Hepatocyte (in vitro differentiated cells): ENCODE measurements at regions not wholly inside any gene's neighbourhood (a gene's known extent, or its start where the extent isn't known, plus 50 kb on each side); places are given as distances from the start of the nearest gene placed in this dataset.

Experiments used
- DNase-seq: peaks from one replicate; pipeline ENCODE4 v3.0.0-alpha.2; 2016; ENCODE audit warnings: low spot score
- H2AFZ ChIP-seq: fragments of 200-600 bp; sonication (generic); 2 replicates; pipeline ENCODE4 v1.6.0; 2016; ENCODE audit warnings: antibody characterized with exemption, mild to moderate bottlenecking
- H3K27ac ChIP-seq: fragments of 200-600 bp; sonication (generic); 2 replicates; pipeline ENCODE4 v1.5.1; 2016; ENCODE audit warnings: mild to moderate bottlenecking
- H3K27me3 ChIP-seq: fragments of 200-600 bp; sonication (generic); 2 replicates; pipeline ENCODE4 v1.6.1; 2016
- H3K36me3 ChIP-seq: fragments of 200-600 bp; sonication (generic); replicated peaks from 2 replicates; pipeline ENCODE4 v1.5.1; 2016; ENCODE audit warnings: low read depth; ENCODE audit not compliant: insufficient read depth
- H3K4me1 ChIP-seq: fragments of 200-600 bp; sonication (generic); 2 replicates; pipeline ENCODE4 v1.5.1; 2016; ENCODE audit warnings: mild to moderate bottlenecking, moderate library complexity; ENCODE audit not compliant: insufficient read depth
- H3K4me2 ChIP-seq: fragments of 200-600 bp; sonication (generic); 2 replicates; pipeline ENCODE4 v1.6.0; 2016
- H3K4me3 ChIP-seq: fragments of 200-600 bp; sonication (generic); 2 replicates; pipeline ENCODE4 v1.5.1; 2016; ENCODE audit warnings: mild to moderate bottlenecking
- H3K79me2 ChIP-seq: fragments of 200-600 bp; sonication (generic); 2 replicates; pipeline ENCODE4 v1.6.0; 2017; ENCODE audit warnings: mild to moderate bottlenecking
- H3K9me2 ChIP-seq: fragments of 200-600 bp; sonication (generic); replicated peaks from 2 replicates; pipeline ENCODE4 v1.6.0; 2017; ENCODE audit warnings: mild to moderate bottlenecking; ENCODE audit not compliant: insufficient read depth
- H3K9me3 ChIP-seq: fragments of 200-600 bp; sonication (generic); 2 replicates; pipeline ENCODE4 v1.5.1; 2016; ENCODE audit warnings: low read depth, mild to moderate bottlenecking
- H4K20me1 ChIP-seq: fragments of 200-600 bp; sonication (generic); 2 replicates; pipeline ENCODE4 v1.6.0; 2016; ENCODE audit warnings: mild to moderate bottlenecking; ENCODE audit not compliant: insufficient read depth, poor library complexity, severe bottlenecking
- EZH2 ChIP-seq: fragments of 200-600 bp; sonication (generic); IDR thresholded peaks from 2 replicates; pipeline ENCODE4 v1.6.1; 2016; ENCODE audit warnings: antibody characterized with exemption, mild to moderate bottlenecking, borderline replicate concordance
- EZH2phosphoT487 ChIP-seq: fragments of 200-600 bp; sonication (generic); IDR thresholded peaks from one replicate; pipeline ENCODE4 v1.6.1; 2018; ENCODE audit warnings: antibody characterized with exemption, mild to moderate bottlenecking, low read depth, moderate library complexity; ENCODE audit not compliant: unreplicated experiment, severe bottlenecking
- WGBS: methylation state at CpG from one replicate; pipeline ENCODE4 v1.1.6; 2016; ENCODE audit warnings: low lambda C conversion rate; ENCODE audit errors: missing lambda C conversion rate; 5-methylcytosine and 5-hydroxymethylcytosine counted together
- TF ChIP-seq, protein P1 (sequence below): fragments of 200-600 bp; sonication (generic); IDR thresholded peaks from 2 replicates; pipeline ENCODE4 v1.5.1; 2016; ENCODE audit warnings: antibody characterized with exemption, mild to moderate bottlenecking; ENCODE audit not compliant: poor library complexity

DNA sequence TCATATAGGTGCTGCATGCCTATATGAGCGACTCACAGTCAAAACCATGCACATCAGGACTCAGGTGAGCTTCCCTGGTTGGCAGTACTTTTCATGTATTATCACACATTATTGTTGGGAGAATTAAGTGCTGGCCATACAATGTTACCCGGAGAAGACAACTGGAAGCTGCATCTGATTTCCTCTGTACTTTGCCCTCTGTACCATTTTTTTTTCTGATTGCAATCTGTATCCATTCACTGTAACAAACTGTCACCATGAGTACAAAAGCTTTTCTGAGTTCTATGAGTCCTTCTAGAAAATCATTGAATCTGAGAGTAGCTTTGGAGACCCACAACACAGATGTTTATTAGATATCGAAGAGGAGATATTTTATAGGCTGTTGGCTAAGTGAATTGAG is 651.0 kb downstream of the NR2F1-AS1 start:
- no peak overlapping the region for H3K27ac ChIP-seq
- H3K9me2 ChIP-seq = no peaks in the 10 kb centered on the region
- TF ChIP-seq, protein P1, sequence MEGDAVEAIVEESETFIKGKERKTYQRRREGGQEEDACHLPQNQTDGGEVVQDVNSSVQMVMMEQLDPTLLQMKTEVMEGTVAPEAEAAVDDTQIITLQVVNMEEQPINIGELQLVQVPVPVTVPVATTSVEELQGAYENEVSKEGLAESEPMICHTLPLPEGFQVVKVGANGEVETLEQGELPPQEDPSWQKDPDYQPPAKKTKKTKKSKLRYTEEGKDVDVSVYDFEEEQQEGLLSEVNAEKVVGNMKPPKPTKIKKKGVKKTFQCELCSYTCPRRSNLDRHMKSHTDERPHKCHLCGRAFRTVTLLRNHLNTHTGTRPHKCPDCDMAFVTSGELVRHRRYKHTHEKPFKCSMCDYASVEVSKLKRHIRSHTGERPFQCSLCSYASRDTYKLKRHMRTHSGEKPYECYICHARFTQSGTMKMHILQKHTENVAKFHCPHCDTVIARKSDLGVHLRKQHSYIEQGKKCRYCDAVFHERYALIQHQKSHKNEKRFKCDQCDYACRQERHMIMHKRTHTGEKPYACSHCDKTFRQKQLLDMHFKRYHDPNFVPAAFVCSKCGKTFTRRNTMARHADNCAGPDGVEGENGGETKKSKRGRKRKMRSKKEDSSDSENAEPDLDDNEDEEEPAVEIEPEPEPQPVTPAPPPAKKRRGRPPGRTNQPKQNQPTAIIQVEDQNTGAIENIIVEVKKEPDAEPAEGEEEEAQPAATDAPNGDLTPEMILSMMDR = no peak
- TF ChIP-seq EZH2 (no peak), EZH2phosphoT487 (no peak)

GRCh38 chr5:92927291-92927778 is 653.7 kb downstream of the NR2F1-AS1 start:
- Histone ChIP-seq H4K20me1 (no peaks in the 10 kb centered on the region), H3K4me1 (no peaks in the 10 kb centered on the region), H3K79me2 (no peaks in the 10 kb centered on the region), H3K27me3 (no peaks in the 10 kb centered on the region), H3K27ac (no peak overlapping the region), H2AFZ (no peak overlapping the region), H3K9me2 (no peaks in the 10 kb centered on the region), H3K9me3 (no peaks in the 10 kb centered on the region), H3K36me3 (no peaks in the 10 kb centered on the region), H3K4me2 (no peak overlapping the region), H3K4me3 (no peak overlapping the region)
- DNase-seq = peak; percentile 28
- WGBS = 56% methylated on average over 4 of the region's 4 CpGs
- no peak for TF ChIP-seq EZH2phosphoT487
- TF ChIP-seq, protein P1 = no peak
- no peak for TF ChIP-seq EZH2

More for the DNA sequence above, 651.0 kb downstream of the NR2F1-AS1 start:
- WGBS = 73% methylated on average over 3 of the region's 3 CpGs
- H3K4me2 ChIP-seq = no peak overlapping the region
- H3K4me3 ChIP-seq = no peak overlapping the region
- H2AFZ ChIP-seq = no peak overlapping the region
- DNase-seq = no peak
- no peaks in the 10 kb centered on the region for H3K9me3 ChIP-seq
- no peaks in the 10 kb centered on the region for H3K4me1 ChIP-seq
- H3K79me2 ChIP-seq = no peaks in the 10 kb centered on the region
- no peaks in the 10 kb centered on the region for H4K20me1 ChIP-seq
- no peaks in the 10 kb centered on the region for H3K36me3 ChIP-seq
- no peaks in the 10 kb centered on the region for H3K27me3 ChIP-seq

DNA sequence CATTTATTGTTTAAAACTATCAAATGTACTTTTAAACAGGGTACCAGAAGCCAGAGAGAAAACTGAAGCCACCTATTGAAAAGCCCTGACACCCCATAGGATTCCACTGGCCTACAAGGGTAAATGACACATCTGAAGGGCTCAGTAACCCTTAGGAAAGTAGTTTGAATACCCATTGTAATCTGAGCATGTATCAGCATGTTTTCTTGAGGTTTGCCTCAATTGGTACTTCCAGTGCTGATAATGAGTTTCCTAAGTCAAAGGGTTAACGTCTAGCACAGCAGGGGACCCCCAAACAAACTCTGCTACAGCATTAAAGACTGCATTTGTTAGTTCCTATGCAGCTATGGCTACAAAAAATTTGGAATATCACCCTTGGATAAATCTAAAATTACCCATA is 657.1 kb downstream of the NR2F1-AS1 start:
- Histone ChIP-seq H3K4me2 (no peak overlapping the region), H3K4me3 (no peak overlapping the region), H2AFZ (no peak overlapping the region), H3K36me3 (no peaks in the 10 kb centered on the region), H3K9me3 (no peaks in the 10 kb centered on the region), H4K20me1 (no peaks in the 10 kb centered on the region), H3K27me3 (no peaks in the 10 kb centered on the region), H3K79me2 (no peaks in the 10 kb centered on the region), H3K9me2 (no peaks in the 10 kb centered on the region), H3K27ac (no peak overlapping the region), H3K4me1 (no peaks in the 10 kb centered on the region)
- WGBS = 42% methylated on average over 1 of the region's 1 CpG
- no peak for DNase-seq
- TF ChIP-seq EZH2 (no peak), EZH2phosphoT487 (no peak)
- TF ChIP-seq, protein P1 = no peak
